ENCODE measurements at regions not wholly inside any gene's neighbourhood (a gene's known extent, or its start where the extent isn't known, plus 50 kb on each side); places are given as distances from the start of the nearest gene placed in this dataset.

GRCh38 chr13:44104969-44105368 is 225.3 kb downstream of the LACC1 start:
- peaks cover 12% of the 10 kb centered on the region in 2 experiments for H3K4me1 Mint-ChIP-seq
- no CpG with 5 or more reads among the region's 5 CpGs for WGBS (ENCODE audit: extremely low coverage, insufficient read length, low lambda C conversion rate)
- Histone ChIP-seq H3K23me2 (ENCODE audit: insufficient read length, low read depth, low read length, poor library complexity, severe bottlenecking) (no peaks in the 10 kb centered on the region), H3K9me3 (ENCODE audit: control insufficient read depth, low read depth, low read length) (no peaks in the 10 kb centered on the region), H3K56ac (ENCODE audit: insufficient read length, low read depth, low read length) (no peak overlapping the region), H2BK12ac (ENCODE audit: insufficient read length, low read depth, low read length) (no peak overlapping the region), H2AK5ac (ENCODE audit: insufficient read length, low read length) (no peak overlapping the region), H3K27ac (ENCODE audit: insufficient read length, low read depth, low read length) (no peak overlapping the region), H3K14ac (ENCODE audit: insufficient read depth, low read length) (no peak overlapping the region), H3K27me3 (ENCODE audit: insufficient read depth, low read length) (no peaks in the 10 kb centered on the region; the same call in 1 of the 2 replicates), H2BK15ac (ENCODE audit: low read depth, low read length) (no peak overlapping the region), H2BK5ac (ENCODE audit: insufficient read length, low read length) (no peak overlapping the region), H3K79me2 (ENCODE audit: insufficient read depth, low read length) (no peaks in the 10 kb centered on the region), H3K4me2 (ENCODE audit: insufficient read depth, insufficient read length, low read length) (no peak overlapping the region), H4K91ac (ENCODE audit: insufficient read length, low read depth, low read length) (no peak overlapping the region), H2BK20ac (ENCODE audit: low read depth, low read length, poor library complexity, severe bottlenecking) (no peak overlapping the region), H2AFZ (ENCODE audit: low read length) (no peak overlapping the region), H4K20me1 (ENCODE audit: control insufficient read depth, insufficient read depth, insufficient read length) (no peaks in the 10 kb centered on the region), H4K5ac (ENCODE audit: insufficient read length, low read depth, low read length) (no peak overlapping the region), H2BK120ac (ENCODE audit: low read depth, low read length, poor library complexity, severe bottlenecking) (no peak overlapping the region), H3K23ac (ENCODE audit: insufficient read length, low read depth, low read length) (no peak overlapping the region), H3K79me1 (ENCODE audit: insufficient read depth, low read depth, low read length, poor library complexity, severe bottlenecking) (no peaks in the 10 kb centered on the region), H3K18ac (ENCODE audit: insufficient read length, low read depth, low read length) (no peak overlapping the region), H3K4me1 (ENCODE audit: insufficient read depth, low read length) (no peaks in the 10 kb centered on the region), H4K8ac (replicated peaks; ENCODE audit: insufficient read length, low read depth, low read length) (no peak overlapping the region), H3K4ac (ENCODE audit: low read depth, low read length) (no peak overlapping the region), H3T11ph (ENCODE audit: low read length) (no peak overlapping the region), H3K9ac (ENCODE audit: extremely low read depth, insufficient read length, low read length) (no peak overlapping the region)
- H3K27ac Mint-ChIP-seq: peak overlapping the region in 1 of 3 experiments; percentile 2; a peak in 1 of 7 replicates
- no peaks in the 10 kb centered on the region; the same call in 1 of the 2 replicates for H3K27me3 Mint-ChIP-seq (ENCODE audit: low read depth)
- peaks cover 1 to 19% (median 4%) of the 10 kb centered on the region in 3 experiments; a peak in 6 of 7 replicates for H3K36me3 Mint-ChIP-seq (ENCODE audit: insufficient read depth in 1 of 3, low read depth in 3 of 3)
- DNase-seq: no peak
- no peak overlapping the region for H3K4me3 Mint-ChIP-seq
- TF ChIP-seq, protein P1, sequence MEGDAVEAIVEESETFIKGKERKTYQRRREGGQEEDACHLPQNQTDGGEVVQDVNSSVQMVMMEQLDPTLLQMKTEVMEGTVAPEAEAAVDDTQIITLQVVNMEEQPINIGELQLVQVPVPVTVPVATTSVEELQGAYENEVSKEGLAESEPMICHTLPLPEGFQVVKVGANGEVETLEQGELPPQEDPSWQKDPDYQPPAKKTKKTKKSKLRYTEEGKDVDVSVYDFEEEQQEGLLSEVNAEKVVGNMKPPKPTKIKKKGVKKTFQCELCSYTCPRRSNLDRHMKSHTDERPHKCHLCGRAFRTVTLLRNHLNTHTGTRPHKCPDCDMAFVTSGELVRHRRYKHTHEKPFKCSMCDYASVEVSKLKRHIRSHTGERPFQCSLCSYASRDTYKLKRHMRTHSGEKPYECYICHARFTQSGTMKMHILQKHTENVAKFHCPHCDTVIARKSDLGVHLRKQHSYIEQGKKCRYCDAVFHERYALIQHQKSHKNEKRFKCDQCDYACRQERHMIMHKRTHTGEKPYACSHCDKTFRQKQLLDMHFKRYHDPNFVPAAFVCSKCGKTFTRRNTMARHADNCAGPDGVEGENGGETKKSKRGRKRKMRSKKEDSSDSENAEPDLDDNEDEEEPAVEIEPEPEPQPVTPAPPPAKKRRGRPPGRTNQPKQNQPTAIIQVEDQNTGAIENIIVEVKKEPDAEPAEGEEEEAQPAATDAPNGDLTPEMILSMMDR (conservative IDR thresholded peaks at IDR 0.05): no peak
- peaks cover 15 to 18% of the 10 kb centered on the region in 2 experiments for H3K9me3 Mint-ChIP-seq

All from H9 (cell line).